ENCODE measurements at regions not wholly inside any gene's neighbourhood (a gene's known extent, or its start where the extent isn't known, plus 50 kb on each side); places are given as distances from the start of the nearest gene placed in this dataset.
"Not testable (repeated sequence)": the region's sequence is repeated elsewhere in the genome, so short reads cannot be mapped to it uniquely, and the experiment has no call there.

DNA sequence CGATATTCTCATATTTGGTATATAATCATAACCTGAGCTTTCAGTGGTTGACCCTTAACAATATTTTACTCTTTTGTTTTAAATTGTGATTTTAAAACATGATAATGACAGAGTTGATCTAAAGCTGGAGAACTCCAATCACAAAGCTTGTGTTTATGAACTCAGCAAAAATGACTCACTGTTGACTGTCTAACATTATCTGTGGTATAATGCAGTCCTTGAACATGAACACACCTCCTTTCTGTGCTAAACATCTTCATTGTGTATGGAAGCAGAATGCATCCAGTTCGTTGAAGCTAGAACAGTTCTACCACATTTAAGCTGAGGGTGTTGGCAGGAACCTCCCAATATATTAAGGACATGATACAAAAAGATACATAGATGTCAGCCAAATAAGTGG, 1030.2 kb upstream of the SEMA6A start:
- no peaks in the 10 kb centered on the region for H3K27me3 Mint-ChIP-seq (ENCODE audit: low read depth)
- no peak overlapping the region for H3K4me3 Mint-ChIP-seq
- DNase-seq (ENCODE audit: low spot score) (no peak), ATAC-seq (no peak)
- no peak overlapping the region for H3K27ac Mint-ChIP-seq
- H3K4me1 Mint-ChIP-seq, result no peaks in the 10 kb centered on the region
- H3K9me3 Mint-ChIP-seq, result peaks cover 3% of the 10 kb centered on the region
- POLR2A ChIA-PET, result no interaction called here
- TF ChIP-seq ZNF416 (CRISPR knock-in tag; IDR thresholded peaks at IDR 0.05), result no peak
- CTCF ChIA-PET, result no interaction called here
- H3K36me3 Mint-ChIP-seq, result peaks cover 6% of the 10 kb centered on the region; the same call in 1 of the 2 replicates

DNA sequence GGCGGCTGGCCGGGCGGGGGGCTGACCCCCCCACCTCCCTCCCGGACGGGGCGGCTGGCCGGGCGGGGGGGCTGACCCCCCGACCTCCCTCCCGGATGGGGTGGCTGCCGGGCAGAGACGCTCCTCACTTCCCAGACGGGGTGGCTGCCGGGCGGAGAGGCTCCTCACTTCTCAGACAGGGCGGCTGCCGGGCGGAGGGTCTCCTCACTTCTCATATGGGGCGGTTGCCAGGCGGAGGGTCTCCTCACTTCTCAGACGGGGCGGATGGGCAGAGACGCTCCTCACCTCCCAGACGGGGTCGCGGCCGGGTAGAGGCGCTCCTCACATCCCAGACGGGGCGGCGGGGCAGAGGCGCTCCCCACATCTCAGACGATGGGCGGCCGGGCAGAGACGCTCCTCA, 1025.2 kb upstream of the SEMA6A start:
- CTCF ChIA-PET, H3K9me3 Mint-ChIP-seq, ATAC-seq: not testable (repeated sequence)

DNA sequence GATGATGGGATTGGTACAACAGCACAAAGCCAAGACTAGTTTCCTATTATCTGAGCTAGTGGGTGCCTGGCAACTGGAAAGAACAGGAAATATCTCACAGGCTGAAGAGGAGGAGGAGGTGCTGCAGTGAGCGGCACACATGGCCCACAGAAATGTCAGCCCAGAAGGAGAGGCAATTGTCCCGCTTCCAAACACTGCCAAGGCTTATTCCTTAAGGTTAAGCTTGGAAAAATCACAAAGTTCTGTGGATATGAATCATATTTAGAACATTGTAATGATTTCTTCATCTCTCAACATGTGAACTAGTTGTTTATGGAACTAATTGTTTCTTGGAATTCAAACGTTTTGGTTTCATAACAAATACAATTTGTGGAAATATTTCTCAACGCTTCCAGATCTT, 1019.5 kb upstream of the SEMA6A start:
- no peaks in the 10 kb centered on the region for H3K27me3 Mint-ChIP-seq (ENCODE audit: low read depth)
- DNase-seq (ENCODE audit: low spot score), result no peak
- ChIA-PET CTCF (no interaction called here), POLR2A (no interaction called here)
- peaks cover 12% of the 10 kb centered on the region for H3K9me3 Mint-ChIP-seq
- TF ChIP-seq, protein P1, sequence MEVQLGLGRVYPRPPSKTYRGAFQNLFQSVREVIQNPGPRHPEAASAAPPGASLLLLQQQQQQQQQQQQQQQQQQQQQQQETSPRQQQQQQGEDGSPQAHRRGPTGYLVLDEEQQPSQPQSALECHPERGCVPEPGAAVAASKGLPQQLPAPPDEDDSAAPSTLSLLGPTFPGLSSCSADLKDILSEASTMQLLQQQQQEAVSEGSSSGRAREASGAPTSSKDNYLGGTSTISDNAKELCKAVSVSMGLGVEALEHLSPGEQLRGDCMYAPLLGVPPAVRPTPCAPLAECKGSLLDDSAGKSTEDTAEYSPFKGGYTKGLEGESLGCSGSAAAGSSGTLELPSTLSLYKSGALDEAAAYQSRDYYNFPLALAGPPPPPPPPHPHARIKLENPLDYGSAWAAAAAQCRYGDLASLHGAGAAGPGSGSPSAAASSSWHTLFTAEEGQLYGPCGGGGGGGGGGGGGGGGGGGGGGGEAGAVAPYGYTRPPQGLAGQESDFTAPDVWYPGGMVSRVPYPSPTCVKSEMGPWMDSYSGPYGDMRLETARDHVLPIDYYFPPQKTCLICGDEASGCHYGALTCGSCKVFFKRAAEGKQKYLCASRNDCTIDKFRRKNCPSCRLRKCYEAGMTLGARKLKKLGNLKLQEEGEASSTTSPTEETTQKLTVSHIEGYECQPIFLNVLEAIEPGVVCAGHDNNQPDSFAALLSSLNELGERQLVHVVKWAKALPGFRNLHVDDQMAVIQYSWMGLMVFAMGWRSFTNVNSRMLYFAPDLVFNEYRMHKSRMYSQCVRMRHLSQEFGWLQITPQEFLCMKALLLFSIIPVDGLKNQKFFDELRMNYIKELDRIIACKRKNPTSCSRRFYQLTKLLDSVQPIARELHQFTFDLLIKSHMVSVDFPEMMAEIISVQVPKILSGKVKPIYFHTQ (CRISPR knock-in tag; IDR thresholded peaks at IDR 0.05), result no peak
- TF ChIP-seq ZNF396 (CRISPR knock-in tag; IDR thresholded peaks at IDR 0.05; ENCODE audit: borderline replicate concordance), result no peak
- TF ChIP-seq ZNF317 (CRISPR knock-in tag; IDR thresholded peaks at IDR 0.05; ENCODE audit: borderline replicate concordance, low read depth), result no peak
- no peak for TF ChIP-seq GABPB1 (CRISPR knock-in tag; IDR thresholded peaks at IDR 0.05)
- no peak for ATAC-seq
- peaks cover 3% of the 10 kb centered on the region for H3K36me3 Mint-ChIP-seq
- H3K4me3 Mint-ChIP-seq, result no peak overlapping the region
- 0 out of 2 replicates have a peak, but pooled peaks cover 5% of the 10 kb centered on the region for H3K4me1 Mint-ChIP-seq
- H3K27ac Mint-ChIP-seq, result no peak overlapping the region

More for the DNA sequence above, 1025.2 kb upstream of the SEMA6A start:
- H3K36me3 Mint-ChIP-seq; H3K4me1 Mint-ChIP-seq; H3K27me3 Mint-ChIP-seq (ENCODE audit: low read depth); DNase-seq (ENCODE audit: low spot score); H3K27ac Mint-ChIP-seq; H3K4me3 Mint-ChIP-seq; POLR2A ChIA-PET: not testable (repeated sequence)

DNA sequence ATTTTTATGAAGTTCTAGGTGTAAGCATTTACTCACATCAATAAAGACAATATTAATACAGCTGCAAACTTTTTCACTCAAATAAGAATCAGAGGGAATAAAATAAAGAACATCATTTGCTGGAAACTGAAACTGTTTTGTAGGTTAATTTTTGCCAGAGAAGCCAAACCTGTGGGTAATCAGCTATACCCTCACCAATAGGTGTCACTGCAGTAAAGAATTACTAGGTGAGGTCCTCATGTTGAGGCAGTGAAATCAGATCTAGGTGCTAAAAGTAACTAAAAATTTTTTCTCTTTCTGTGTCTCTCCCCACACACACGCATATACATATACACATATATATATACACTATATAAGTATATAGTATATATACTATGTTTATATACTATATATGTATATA, 1016.3 kb upstream of the SEMA6A start:
- CTCF ChIA-PET, result interaction anchor here (1.0 to 1.2 kb wide), 3 partner anchors 10 to 136 kb away, joined by 3 to 5 read pairs (median 3); no protein-coding TSS in a partner anchor
- no peak overlapping the region for H3K27ac Mint-ChIP-seq
- no peak overlapping the region for H3K4me3 Mint-ChIP-seq

More for the DNA sequence above, 1016.3 kb upstream of the SEMA6A start:
- H3K36me3 Mint-ChIP-seq, result no peaks in the 10 kb centered on the region; the same call in 1 of the 2 replicates
- H3K27me3 Mint-ChIP-seq (ENCODE audit: low read depth), result no peaks in the 10 kb centered on the region
- DNase-seq (ENCODE audit: low spot score) (no peak), ATAC-seq (peak; percentile 65)
- peaks cover 17% of the 10 kb centered on the region for H3K4me1 Mint-ChIP-seq
- POLR2A ChIA-PET, result no interaction called here
- peaks cover 4% of the 10 kb centered on the region; the same call in 1 of the 2 replicates for H3K9me3 Mint-ChIP-seq
- TF ChIP-seq JAZF1 (CRISPR knock-in tag; IDR thresholded peaks at IDR 0.05) (no peak), FOXK1 (CRISPR knock-in tag; IDR thresholded peaks at IDR 0.05) (no peak), JUN (CRISPR knock-in tag; IDR thresholded peaks at IDR 0.05) (no peak), ATF1 (CRISPR knock-in tag; IDR thresholded peaks at IDR 0.05) (no peak), NFATC4 (CRISPR knock-in tag; IDR thresholded peaks at IDR 0.05) (no peak), MYBL2 (CRISPR knock-in tag; IDR thresholded peaks at IDR 0.05) (no peak), KAT7 (CRISPR knock-in tag; IDR thresholded peaks at IDR 0.05; ENCODE audit: borderline replicate concordance) (no peak), ZNF263 (CRISPR knock-in tag; IDR thresholded peaks at IDR 0.05; ENCODE audit: low read depth) (no peak), ZNF317 (CRISPR knock-in tag; IDR thresholded peaks at IDR 0.05; ENCODE audit: borderline replicate concordance, low read depth) (no peak), IRF2 (CRISPR knock-in tag; IDR thresholded peaks at IDR 0.05; ENCODE audit: borderline replicate concordance, low read depth) (no peak), ZNF121 (CRISPR knock-in tag; IDR thresholded peaks at IDR 0.05) (no peak), GTF2I (CRISPR knock-in tag; conservative IDR thresholded peaks at IDR 0.05) (no peak)
- TF ChIP-seq, protein P2, sequence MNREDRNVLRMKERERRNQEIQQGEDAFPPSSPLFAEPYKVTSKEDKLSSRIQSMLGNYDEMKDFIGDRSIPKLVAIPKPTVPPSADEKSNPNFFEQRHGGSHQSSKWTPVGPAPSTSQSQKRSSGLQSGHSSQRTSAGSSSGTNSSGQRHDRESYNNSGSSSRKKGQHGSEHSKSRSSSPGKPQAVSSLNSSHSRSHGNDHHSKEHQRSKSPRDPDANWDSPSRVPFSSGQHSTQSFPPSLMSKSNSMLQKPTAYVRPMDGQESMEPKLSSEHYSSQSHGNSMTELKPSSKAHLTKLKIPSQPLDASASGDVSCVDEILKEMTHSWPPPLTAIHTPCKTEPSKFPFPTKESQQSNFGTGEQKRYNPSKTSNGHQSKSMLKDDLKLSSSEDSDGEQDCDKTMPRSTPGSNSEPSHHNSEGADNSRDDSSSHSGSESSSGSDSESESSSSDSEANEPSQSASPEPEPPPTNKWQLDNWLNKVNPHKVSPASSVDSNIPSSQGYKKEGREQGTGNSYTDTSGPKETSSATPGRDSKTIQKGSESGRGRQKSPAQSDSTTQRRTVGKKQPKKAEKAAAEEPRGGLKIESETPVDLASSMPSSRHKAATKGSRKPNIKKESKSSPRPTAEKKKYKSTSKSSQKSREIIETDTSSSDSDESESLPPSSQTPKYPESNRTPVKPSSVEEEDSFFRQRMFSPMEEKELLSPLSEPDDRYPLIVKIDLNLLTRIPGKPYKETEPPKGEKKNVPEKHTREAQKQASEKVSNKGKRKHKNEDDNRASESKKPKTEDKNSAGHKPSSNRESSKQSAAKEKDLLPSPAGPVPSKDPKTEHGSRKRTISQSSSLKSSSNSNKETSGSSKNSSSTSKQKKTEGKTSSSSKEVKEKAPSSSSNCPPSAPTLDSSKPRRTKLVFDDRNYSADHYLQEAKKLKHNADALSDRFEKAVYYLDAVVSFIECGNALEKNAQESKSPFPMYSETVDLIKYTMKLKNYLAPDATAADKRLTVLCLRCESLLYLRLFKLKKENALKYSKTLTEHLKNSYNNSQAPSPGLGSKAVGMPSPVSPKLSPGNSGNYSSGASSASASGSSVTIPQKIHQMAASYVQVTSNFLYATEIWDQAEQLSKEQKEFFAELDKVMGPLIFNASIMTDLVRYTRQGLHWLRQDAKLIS (CRISPR knock-in tag; IDR thresholded peaks at IDR 0.05; ENCODE audit: borderline replicate concordance), result no peak
- TF ChIP-seq, protein P3, sequence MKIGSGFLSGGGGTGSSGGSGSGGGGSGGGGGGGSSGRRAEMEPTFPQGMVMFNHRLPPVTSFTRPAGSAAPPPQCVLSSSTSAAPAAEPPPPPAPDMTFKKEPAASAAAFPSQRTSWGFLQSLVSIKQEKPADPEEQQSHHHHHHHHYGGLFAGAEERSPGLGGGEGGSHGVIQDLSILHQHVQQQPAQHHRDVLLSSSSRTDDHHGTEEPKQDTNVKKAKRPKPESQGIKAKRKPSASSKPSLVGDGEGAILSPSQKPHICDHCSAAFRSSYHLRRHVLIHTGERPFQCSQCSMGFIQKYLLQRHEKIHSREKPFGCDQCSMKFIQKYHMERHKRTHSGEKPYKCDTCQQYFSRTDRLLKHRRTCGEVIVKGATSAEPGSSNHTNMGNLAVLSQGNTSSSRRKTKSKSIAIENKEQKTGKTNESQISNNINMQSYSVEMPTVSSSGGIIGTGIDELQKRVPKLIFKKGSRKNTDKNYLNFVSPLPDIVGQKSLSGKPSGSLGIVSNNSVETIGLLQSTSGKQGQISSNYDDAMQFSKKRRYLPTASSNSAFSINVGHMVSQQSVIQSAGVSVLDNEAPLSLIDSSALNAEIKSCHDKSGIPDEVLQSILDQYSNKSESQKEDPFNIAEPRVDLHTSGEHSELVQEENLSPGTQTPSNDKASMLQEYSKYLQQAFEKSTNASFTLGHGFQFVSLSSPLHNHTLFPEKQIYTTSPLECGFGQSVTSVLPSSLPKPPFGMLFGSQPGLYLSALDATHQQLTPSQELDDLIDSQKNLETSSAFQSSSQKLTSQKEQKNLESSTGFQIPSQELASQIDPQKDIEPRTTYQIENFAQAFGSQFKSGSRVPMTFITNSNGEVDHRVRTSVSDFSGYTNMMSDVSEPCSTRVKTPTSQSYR (CRISPR knock-in tag; IDR thresholded peaks at IDR 0.05), result no peak
